ENCODE measurements at regions not wholly inside any gene's neighbourhood (a gene's known extent, or its start where the extent isn't known, plus 50 kb on each side); places are given as distances from the start of the nearest gene placed in this dataset.

DNA sequence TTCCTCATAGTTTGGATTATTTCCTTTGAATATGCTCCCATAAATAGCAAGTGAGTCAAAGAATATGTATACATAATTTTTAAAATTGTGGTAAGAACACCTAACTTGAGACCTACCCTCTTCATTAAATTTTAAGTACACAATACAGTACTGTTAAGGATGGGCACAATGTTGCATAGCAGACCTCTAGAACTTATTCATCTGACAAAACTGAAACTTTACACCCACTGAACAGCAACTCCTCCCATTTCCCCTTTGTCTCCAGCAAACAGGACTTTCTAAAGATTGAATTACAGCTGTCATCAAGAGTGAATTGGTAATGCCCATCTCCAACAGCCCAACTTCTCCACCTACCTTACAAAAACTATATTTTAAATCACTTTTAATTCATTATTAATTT is 388.9 kb downstream of the HTR1A start:
- TF ChIP-seq TEAD4 (CRISPR knock-in tag; IDR thresholded peaks at IDR 0.05) (no peak), ESRRA (CRISPR knock-in tag; IDR thresholded peaks at IDR 0.05; ENCODE audit: borderline replicate concordance) (no peak), SP1 (CRISPR knock-in tag; conservative IDR thresholded peaks at IDR 0.05) (no peak), CREM (CRISPR knock-in tag; IDR thresholded peaks at IDR 0.05) (no peak), CTCF (IDR thresholded peaks at IDR 0.05) (no peak), FOXJ3 (CRISPR knock-in tag; IDR thresholded peaks at IDR 0.05; ENCODE audit: borderline replicate concordance) (no peak), MAX (CRISPR knock-in tag; IDR thresholded peaks at IDR 0.05) (no peak), ZNF423 (CRISPR knock-in tag; IDR thresholded peaks at IDR 0.05) (no peak), NR2C2 (CRISPR knock-in tag; IDR thresholded peaks at IDR 0.05) (no peak), E2F5 (CRISPR knock-in tag; IDR thresholded peaks at IDR 0.05) (no peak)
- TF ChIP-seq, protein P1, sequence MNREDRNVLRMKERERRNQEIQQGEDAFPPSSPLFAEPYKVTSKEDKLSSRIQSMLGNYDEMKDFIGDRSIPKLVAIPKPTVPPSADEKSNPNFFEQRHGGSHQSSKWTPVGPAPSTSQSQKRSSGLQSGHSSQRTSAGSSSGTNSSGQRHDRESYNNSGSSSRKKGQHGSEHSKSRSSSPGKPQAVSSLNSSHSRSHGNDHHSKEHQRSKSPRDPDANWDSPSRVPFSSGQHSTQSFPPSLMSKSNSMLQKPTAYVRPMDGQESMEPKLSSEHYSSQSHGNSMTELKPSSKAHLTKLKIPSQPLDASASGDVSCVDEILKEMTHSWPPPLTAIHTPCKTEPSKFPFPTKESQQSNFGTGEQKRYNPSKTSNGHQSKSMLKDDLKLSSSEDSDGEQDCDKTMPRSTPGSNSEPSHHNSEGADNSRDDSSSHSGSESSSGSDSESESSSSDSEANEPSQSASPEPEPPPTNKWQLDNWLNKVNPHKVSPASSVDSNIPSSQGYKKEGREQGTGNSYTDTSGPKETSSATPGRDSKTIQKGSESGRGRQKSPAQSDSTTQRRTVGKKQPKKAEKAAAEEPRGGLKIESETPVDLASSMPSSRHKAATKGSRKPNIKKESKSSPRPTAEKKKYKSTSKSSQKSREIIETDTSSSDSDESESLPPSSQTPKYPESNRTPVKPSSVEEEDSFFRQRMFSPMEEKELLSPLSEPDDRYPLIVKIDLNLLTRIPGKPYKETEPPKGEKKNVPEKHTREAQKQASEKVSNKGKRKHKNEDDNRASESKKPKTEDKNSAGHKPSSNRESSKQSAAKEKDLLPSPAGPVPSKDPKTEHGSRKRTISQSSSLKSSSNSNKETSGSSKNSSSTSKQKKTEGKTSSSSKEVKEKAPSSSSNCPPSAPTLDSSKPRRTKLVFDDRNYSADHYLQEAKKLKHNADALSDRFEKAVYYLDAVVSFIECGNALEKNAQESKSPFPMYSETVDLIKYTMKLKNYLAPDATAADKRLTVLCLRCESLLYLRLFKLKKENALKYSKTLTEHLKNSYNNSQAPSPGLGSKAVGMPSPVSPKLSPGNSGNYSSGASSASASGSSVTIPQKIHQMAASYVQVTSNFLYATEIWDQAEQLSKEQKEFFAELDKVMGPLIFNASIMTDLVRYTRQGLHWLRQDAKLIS (CRISPR knock-in tag; IDR thresholded peaks at IDR 0.05; ENCODE audit: borderline replicate concordance): no peak
- TF ChIP-seq, protein P2, sequence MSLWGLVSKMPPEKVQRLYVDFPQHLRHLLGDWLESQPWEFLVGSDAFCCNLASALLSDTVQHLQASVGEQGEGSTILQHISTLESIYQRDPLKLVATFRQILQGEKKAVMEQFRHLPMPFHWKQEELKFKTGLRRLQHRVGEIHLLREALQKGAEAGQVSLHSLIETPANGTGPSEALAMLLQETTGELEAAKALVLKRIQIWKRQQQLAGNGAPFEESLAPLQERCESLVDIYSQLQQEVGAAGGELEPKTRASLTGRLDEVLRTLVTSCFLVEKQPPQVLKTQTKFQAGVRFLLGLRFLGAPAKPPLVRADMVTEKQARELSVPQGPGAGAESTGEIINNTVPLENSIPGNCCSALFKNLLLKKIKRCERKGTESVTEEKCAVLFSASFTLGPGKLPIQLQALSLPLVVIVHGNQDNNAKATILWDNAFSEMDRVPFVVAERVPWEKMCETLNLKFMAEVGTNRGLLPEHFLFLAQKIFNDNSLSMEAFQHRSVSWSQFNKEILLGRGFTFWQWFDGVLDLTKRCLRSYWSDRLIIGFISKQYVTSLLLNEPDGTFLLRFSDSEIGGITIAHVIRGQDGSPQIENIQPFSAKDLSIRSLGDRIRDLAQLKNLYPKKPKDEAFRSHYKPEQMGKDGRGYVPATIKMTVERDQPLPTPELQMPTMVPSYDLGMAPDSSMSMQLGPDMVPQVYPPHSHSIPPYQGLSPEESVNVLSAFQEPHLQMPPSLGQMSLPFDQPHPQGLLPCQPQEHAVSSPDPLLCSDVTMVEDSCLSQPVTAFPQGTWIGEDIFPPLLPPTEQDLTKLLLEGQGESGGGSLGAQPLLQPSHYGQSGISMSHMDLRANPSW (CRISPR knock-in tag; conservative IDR thresholded peaks at IDR 0.05; ENCODE audit: low read depth): no peak
